LNCaP clone FGC (cell line): ENCODE measurements at regions not wholly inside any gene's neighbourhood (a gene's known extent, or its start where the extent isn't known, plus 50 kb on each side); places are given as distances from the start of the nearest gene placed in this dataset.

Experiments used
- DNase-seq: peaks from one replicate; pipeline ENCODE4 v3.0.0-alpha.2; 2011; ENCODE audit warnings: low read depth
- H3K4me3 ChIP-seq: 2 replicates; pipeline ENCODE4 v1.5.1; 2011; ENCODE audit warnings: mild to moderate bottlenecking, low read depth, low read length, control low read depth
- CTCF ChIP-seq: IDR thresholded peaks from 2 replicates; pipeline ENCODE4 v1.5.1; 2012; ENCODE audit warnings: mild to moderate bottlenecking; ENCODE audit not compliant: control insufficient read depth, insufficient read depth; ENCODE audit errors: extremely low read depth

GRCh38 chr11:92834296-92835020, 135.0 kb upstream of the MTNR1B start:
- no peak for TF ChIP-seq CTCF
- no peak for DNase-seq
- no peak overlapping the region for H3K4me3 ChIP-seq

- H3K4me3 ChIP-seq, result no peak overlapping the region
- no peak for TF ChIP-seq CTCF
- DNase-seq, result peak; percentile 35
These were observed 131.9 kb upstream of the MTNR1B start for GRCh38 chr11:92837595-92837994.

GRCh38 chr11:92838759-92839310, 130.6 kb upstream of the MTNR1B start:
- TF ChIP-seq CTCF, result no peak
- H3K4me3 ChIP-seq, result no peak overlapping the region
- no peak for DNase-seq

GRCh38 chr11:92839450-92839849, 130.0 kb upstream of the MTNR1B start:
- TF ChIP-seq CTCF, result no peak
- DNase-seq, result no peak

GRCh38 chr11:92841719-92842118, 127.7 kb upstream of the MTNR1B start:
- H3K4me3 ChIP-seq, result no peak overlapping the region
- DNase-seq, result no peak
- no peak for TF ChIP-seq CTCF

More at GRCh38 chr11:92839450-92839849, 130.0 kb upstream of the MTNR1B start:
- no peak overlapping the region for H3K4me3 ChIP-seq

- TF ChIP-seq CTCF, result no peak
- DNase-seq, result no peak
- no peak overlapping the region for H3K4me3 ChIP-seq
These were observed 126.0 kb upstream of the MTNR1B start for GRCh38 chr11:92843455-92843854.

GRCh38 chr11:92844197-92844596, 125.3 kb upstream of the MTNR1B start:
- no peak for TF ChIP-seq CTCF
- no peak overlapping the region for H3K4me3 ChIP-seq
- DNase-seq, result no peak
